ENCODE measurements at regions not wholly inside any gene's neighbourhood (a gene's known extent, or its start where the extent isn't known, plus 50 kb on each side); places are given as distances from the start of the nearest gene placed in this dataset.

DNA sequence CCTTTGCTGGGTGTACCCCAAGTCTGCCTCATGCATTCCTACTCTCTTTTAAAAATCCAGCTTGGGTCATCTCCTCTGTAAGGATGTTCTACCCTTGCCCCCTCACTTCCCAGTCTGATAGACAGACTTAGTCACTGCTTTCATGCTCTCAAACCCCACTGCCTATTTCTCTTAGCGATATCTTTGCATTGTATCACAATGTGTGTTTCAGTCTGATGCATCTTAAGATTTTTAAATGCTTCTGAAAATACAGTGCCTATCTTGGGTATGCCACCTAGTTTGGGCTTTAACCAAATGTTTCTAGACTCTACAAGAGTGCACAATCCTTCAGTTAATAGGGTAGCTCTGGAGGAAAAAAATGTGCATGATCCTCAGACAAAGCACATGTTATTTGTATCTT lies 97.8 kb downstream of the SNX18 start:
- no peaks in the 10 kb centered on the region for H3K27me3 ChIP-seq (ENCODE audit: insufficient read depth)
- H3F3A ChIP-seq (replicated peaks; ENCODE audit: low read depth): no peaks in the 10 kb centered on the region
- Mint-ChIP-seq H3K36me3 (ENCODE audit: low read depth) (no peaks in the 10 kb centered on the region; the same call in 2 of the 3 replicates), H3K9me3 (no peaks in the 10 kb centered on the region; the same call in 2 of the 3 replicates), H3K4me1 (peaks cover 5% of the 10 kb centered on the region; the same call in 1 of the 3 replicates), H3K27ac (no peak overlapping the region), H3K27me3 (ENCODE audit: insufficient read depth, low read depth, poor library complexity) (no peaks in the 10 kb centered on the region), H3K4me3 (no peak overlapping the region)
- H3K36me3 ChIP-seq (ENCODE audit: insufficient read depth): no peaks in the 10 kb centered on the region
- no peak overlapping the region for H3K27ac ChIP-seq (ENCODE audit: low read depth)
- no peaks in the 10 kb centered on the region for H4K20me1 ChIP-seq (replicated peaks; ENCODE audit: insufficient read depth)
- TF ChIP-seq, protein P1, sequence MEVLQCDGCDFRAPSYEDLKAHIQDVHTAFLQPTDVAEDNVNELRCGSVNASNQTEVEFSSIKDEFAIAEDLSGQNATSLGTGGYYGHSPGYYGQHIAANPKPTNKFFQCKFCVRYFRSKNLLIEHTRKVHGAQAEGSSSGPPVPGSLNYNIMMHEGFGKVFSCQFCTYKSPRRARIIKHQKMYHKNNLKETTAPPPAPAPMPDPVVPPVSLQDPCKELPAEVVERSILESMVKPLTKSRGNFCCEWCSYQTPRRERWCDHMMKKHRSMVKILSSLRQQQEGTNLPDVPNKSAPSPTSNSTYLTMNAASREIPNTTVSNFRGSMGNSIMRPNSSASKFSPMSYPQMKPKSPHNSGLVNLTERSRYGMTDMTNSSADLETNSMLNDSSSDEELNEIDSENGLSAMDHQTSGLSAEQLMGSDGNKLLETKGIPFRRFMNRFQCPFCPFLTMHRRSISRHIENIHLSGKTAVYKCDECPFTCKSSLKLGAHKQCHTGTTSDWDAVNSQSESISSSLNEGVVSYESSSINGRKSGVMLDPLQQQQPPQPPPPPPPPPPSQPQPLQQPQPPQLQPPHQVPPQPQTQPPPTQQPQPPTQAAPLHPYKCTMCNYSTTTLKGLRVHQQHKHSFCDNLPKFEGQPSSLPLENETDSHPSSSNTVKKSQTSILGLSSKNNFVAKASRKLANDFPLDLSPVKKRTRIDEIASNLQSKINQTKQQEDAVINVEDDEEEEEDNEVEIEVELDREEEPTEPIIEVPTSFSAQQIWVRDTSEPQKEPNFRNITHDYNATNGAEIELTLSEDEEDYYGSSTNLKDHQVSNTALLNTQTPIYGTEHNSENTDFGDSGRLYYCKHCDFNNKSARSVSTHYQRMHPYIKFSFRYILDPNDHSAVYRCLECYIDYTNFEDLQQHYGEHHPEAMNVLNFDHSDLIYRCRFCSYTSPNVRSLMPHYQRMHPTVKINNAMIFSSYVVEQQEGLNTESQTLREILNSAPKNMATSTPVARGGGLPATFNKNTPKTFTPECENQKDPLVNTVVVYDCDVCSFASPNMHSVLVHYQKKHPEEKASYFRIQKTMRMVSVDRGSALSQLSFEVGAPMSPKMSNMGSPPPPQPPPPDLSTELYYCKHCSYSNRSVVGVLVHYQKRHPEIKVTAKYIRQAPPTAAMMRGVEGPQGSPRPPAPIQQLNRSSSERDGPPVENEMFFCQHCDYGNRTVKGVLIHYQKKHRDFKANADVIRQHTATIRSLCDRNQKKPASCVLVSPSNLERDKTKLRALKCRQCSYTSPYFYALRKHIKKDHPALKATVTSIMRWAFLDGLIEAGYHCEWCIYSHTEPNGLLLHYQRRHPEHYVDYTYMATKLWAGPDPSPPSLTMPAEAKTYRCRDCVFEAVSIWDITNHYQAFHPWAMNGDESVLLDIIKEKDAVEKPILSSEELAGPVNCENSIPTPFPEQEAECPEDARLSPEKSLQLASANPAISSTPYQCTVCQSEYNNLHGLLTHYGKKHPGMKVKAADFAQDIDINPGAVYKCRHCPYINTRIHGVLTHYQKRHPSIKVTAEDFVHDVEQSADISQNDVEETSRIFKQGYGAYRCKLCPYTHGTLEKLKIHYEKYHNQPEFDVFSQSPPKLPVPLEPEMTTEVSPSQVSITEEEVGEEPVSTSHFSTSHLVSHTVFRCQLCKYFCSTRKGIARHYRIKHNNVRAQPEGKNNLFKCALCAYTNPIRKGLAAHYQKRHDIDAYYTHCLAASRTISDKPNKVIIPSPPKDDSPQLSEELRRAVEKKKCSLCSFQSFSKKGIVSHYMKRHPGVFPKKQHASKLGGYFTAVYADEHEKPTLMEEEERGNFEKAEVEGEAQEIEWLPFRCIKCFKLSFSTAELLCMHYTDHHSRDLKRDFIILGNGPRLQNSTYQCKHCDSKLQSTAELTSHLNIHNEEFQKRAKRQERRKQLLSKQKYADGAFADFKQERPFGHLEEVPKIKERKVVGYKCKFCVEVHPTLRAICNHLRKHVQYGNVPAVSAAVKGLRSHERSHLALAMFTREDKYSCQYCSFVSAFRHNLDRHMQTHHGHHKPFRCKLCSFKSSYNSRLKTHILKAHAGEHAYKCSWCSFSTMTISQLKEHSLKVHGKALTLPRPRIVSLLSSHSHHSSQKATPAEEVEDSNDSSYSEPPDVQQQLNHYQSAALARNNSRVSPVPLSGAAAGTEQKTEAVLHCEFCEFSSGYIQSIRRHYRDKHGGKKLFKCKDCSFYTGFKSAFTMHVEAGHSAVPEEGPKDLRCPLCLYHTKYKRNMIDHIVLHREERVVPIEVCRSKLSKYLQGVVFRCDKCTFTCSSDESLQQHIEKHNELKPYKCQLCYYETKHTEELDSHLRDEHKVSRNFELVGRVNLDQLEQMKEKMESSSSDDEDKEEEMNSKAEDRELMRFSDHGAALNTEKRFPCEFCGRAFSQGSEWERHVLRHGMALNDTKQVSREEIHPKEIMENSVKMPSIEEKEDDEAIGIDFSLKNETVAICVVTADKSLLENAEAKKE (CRISPR knock-in tag; IDR thresholded peaks at IDR 0.05): no peak
- no peak for TF ChIP-seq NANOG (IDR thresholded peaks at IDR 0.05; ENCODE audit: borderline replicate concordance)
- TF ChIP-seq, protein P2, sequence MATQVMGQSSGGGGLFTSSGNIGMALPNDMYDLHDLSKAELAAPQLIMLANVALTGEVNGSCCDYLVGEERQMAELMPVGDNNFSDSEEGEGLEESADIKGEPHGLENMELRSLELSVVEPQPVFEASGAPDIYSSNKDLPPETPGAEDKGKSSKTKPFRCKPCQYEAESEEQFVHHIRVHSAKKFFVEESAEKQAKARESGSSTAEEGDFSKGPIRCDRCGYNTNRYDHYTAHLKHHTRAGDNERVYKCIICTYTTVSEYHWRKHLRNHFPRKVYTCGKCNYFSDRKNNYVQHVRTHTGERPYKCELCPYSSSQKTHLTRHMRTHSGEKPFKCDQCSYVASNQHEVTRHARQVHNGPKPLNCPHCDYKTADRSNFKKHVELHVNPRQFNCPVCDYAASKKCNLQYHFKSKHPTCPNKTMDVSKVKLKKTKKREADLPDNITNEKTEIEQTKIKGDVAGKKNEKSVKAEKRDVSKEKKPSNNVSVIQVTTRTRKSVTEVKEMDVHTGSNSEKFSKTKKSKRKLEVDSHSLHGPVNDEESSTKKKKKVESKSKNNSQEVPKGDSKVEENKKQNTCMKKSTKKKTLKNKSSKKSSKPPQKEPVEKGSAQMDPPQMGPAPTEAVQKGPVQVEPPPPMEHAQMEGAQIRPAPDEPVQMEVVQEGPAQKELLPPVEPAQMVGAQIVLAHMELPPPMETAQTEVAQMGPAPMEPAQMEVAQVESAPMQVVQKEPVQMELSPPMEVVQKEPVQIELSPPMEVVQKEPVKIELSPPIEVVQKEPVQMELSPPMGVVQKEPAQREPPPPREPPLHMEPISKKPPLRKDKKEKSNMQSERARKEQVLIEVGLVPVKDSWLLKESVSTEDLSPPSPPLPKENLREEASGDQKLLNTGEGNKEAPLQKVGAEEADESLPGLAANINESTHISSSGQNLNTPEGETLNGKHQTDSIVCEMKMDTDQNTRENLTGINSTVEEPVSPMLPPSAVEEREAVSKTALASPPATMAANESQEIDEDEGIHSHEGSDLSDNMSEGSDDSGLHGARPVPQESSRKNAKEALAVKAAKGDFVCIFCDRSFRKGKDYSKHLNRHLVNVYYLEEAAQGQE (IDR thresholded peaks at IDR 0.05; ENCODE audit: unreplicated experiment): no peak
- no peak for TF ChIP-seq EZH2 (IDR thresholded peaks at IDR 0.05; ENCODE audit: low read depth, unreplicated experiment)
- TF ChIP-seq, protein P3, sequence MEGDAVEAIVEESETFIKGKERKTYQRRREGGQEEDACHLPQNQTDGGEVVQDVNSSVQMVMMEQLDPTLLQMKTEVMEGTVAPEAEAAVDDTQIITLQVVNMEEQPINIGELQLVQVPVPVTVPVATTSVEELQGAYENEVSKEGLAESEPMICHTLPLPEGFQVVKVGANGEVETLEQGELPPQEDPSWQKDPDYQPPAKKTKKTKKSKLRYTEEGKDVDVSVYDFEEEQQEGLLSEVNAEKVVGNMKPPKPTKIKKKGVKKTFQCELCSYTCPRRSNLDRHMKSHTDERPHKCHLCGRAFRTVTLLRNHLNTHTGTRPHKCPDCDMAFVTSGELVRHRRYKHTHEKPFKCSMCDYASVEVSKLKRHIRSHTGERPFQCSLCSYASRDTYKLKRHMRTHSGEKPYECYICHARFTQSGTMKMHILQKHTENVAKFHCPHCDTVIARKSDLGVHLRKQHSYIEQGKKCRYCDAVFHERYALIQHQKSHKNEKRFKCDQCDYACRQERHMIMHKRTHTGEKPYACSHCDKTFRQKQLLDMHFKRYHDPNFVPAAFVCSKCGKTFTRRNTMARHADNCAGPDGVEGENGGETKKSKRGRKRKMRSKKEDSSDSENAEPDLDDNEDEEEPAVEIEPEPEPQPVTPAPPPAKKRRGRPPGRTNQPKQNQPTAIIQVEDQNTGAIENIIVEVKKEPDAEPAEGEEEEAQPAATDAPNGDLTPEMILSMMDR (conservative IDR thresholded peaks at IDR 0.05; ENCODE audit: low read depth in 2 of 2): no peak
- TF ChIP-seq EZH2phosphoT487 (IDR thresholded peaks at IDR 0.05; ENCODE audit: unreplicated experiment): no peak
- TF ChIP-seq CREB1 (CRISPR knock-in tag; IDR thresholded peaks at IDR 0.05; ENCODE audit: low read depth): no peak
- no peak for TF ChIP-seq ZNF114 (CRISPR knock-in tag; IDR thresholded peaks at IDR 0.05)
- no peak for TF ChIP-seq JUNB (IDR thresholded peaks at IDR 0.05; ENCODE audit: unreplicated experiment)
- TF ChIP-seq POLR2AphosphoS5 (IDR thresholded peaks at IDR 0.05; ENCODE audit: low read depth): no peak
- TF ChIP-seq STAT1 (IDR thresholded peaks at IDR 0.05; ENCODE audit: unreplicated experiment): no peak
- TF ChIP-seq ZNF331 (CRISPR knock-in tag; IDR thresholded peaks at IDR 0.05; ENCODE audit: low read depth): no peak
- TF ChIP-seq, protein P4, sequence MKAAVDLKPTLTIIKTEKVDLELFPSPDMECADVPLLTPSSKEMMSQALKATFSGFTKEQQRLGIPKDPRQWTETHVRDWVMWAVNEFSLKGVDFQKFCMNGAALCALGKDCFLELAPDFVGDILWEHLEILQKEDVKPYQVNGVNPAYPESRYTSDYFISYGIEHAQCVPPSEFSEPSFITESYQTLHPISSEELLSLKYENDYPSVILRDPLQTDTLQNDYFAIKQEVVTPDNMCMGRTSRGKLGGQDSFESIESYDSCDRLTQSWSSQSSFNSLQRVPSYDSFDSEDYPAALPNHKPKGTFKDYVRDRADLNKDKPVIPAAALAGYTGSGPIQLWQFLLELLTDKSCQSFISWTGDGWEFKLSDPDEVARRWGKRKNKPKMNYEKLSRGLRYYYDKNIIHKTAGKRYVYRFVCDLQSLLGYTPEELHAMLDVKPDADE (IDR thresholded peaks at IDR 0.05): no peak
- no peak for ATAC-seq
- H3K4me2 ChIP-seq: no peak overlapping the region
- no peak overlapping the region for H2AFZ ChIP-seq
- H3K4me1 ChIP-seq (ENCODE audit: insufficient read depth): no peaks in the 10 kb centered on the region
- DNase-seq (ENCODE audit: low spot score): no peak
- 0 out of 2 replicates have a peak, but pooled peaks cover 3% of the 10 kb centered on the region for H3K9me2 ChIP-seq (ENCODE audit: insufficient read depth)
- H3K79me2 ChIP-seq (replicated peaks; ENCODE audit: insufficient read depth): no peaks in the 10 kb centered on the region
- no peak overlapping the region for H3K4me3 ChIP-seq

Data from GM23338 (cell line).